ENCODE measurements at regions not wholly inside any gene's neighbourhood (a gene's known extent, or its start where the extent isn't known, plus 50 kb on each side); places are given as distances from the start of the nearest gene placed in this dataset.

DNA sequence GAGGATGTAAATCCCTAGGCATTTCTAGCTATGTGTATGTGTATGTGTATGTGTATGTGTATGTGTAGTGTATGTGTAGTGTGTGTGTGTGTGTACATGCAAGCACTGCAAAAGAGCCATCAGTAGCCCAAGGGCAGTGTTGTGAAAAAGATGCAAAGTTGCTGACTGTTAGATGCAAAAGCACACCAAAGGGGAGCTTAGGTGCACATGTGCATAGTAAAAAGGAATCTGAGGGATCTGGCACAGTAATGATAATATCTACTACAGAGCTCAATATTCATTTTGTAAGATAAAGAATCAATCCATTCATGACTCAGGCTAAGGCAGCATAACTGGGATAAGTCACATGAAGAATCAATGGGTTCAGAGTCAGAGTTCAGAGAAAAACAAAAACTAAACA, 80.2 kb downstream of the TMEM47 start:
- DNase-seq (ENCODE audit: low read depth, low spot score) = no peak
- in situ Hi-C loops (cut with HindIII; ENCODE audit: low pct_unique_long_range_greater_than_20kb, low sequenced_read_pairs) = no loop called here

DNA sequence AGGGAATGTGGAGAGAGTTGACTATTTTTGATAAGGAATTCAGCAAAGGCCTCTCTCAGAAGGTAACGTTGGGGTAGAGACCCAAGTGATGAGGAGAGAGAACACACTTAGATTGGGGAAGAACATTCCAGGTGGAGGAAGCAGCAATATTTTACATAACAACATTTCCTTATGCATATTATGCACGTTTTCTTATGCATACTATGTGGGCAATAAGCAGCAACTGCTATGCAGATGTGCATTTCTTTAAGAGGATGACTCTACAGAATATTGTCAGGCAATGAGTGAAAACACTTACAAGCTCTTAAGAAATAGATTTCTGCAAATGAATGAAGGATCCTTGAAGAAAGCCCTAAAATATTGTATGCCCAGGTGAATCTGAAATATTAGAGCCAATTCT, 91.1 kb downstream of the TMEM47 start:
- in situ Hi-C loops (cut with HindIII; ENCODE audit: low pct_unique_long_range_greater_than_20kb, low sequenced_read_pairs) = no loop called here
- DNase-seq (ENCODE audit: low read depth, low spot score) = no peak

DNA sequence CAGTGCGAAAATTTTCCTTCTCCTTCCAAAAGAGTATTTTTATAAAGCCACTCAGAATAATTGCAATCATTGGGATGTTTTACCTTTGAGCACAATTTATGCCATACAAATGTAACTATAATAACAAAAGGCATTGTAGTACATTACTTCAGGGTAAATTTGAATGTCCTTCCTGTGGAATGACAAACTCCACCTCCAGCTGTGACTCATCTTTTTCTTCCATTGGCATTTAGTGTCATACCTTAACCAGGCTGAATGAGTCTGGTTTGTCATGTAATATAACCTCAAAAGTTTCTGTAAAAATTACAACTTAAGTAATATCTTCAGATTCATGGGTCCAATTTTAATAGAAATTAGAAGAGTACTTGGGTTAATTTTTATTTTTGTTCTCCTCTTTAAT, 93.3 kb downstream of the TMEM47 start:
- in situ Hi-C loops (cut with HindIII; ENCODE audit: low pct_unique_long_range_greater_than_20kb, low sequenced_read_pairs) = no loop called here
- DNase-seq (ENCODE audit: low read depth, low spot score) = no peak

DNA sequence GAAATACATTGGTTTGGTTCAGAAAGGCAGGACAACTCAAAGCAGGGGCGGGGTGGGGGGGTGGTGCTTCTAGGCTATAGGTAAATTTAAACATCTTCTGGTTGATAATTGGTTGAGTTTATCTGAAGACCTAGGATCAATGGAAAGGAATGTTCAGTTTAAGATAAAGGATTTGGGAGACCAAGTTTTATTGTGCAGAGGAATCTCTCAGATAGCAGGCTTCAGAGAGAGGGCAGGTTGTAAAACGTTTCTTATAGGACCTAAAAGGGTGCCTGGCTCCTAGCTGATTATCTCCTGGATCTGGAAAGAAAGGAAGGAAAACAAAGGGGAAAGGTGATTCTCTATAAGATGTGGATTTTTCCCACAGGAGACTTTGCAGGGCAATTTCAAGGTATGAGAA, 94.0 kb downstream of the TMEM47 start:
- in situ Hi-C loops (cut with HindIII; ENCODE audit: low pct_unique_long_range_greater_than_20kb, low sequenced_read_pairs) = no loop called here
- no peak for DNase-seq (ENCODE audit: low read depth, low spot score)

DNA sequence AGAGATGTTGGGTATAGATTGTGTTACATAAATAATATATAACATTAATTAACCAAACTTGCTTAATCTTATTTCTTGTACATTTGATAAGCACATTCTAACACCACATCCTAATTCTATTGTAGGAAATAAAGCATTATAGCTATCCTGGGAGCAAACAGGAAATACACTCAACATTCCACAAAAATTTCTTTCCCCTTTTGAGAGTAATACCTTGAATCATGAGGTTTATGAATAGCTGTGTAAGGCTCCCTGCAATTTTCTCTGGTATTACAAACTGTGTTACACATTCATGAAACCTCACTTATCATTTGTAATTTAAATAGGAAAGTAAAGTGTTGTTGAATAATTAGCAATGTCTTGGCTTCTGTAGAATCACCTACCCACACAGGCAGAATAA, 95.1 kb downstream of the TMEM47 start:
- no peak for DNase-seq (ENCODE audit: low read depth, low spot score)
- in situ Hi-C loops (cut with HindIII; ENCODE audit: low pct_unique_long_range_greater_than_20kb, low sequenced_read_pairs) = no loop called here

DNA sequence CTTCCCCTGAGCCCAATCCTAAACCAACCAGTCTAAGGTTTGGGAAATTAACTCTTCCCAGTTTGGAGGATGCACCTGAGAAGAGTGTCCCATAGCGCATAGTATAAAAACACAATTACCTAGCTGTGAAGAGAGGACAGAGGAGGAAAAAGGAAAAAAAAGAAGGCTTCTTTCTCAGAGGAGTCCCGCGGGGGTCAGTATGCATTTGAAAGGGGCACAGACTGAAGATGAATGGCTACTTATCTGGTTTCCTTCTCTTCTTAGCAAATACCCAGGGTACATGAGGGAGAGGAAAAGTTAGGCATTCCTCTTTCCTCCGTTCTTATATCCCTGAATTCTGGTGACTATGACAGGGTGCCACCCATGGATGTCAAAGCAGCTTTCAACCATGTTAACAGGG, 96.9 kb downstream of the TMEM47 start:
- DNase-seq (ENCODE audit: low read depth, low spot score) = no peak
- in situ Hi-C loops (cut with HindIII; ENCODE audit: low pct_unique_long_range_greater_than_20kb, low sequenced_read_pairs) = no loop called here

DNA sequence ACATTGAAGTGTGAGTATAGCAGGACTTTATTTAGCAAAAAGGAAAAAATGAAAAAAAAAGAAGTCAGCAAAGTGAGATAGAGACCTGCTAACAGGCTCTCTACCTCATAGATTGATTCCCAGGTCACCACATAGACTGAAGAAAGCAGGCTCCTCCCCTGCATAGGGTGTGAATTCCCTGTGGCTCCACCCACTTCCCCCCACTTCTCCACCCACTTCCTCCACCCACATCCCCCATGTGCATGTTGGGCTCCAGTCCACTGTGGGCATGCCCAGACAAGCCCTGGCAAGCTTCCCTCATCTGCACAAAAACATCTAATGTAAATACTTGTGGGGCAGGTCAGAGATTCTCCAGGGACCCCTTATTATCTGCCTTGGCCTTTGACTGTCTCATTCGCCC, 97.8 kb downstream of the TMEM47 start:
- in situ Hi-C loops (cut with HindIII; ENCODE audit: low pct_unique_long_range_greater_than_20kb, low sequenced_read_pairs) = no loop called here
- DNase-seq (ENCODE audit: low read depth, low spot score) = peak; percentile 4

DNA sequence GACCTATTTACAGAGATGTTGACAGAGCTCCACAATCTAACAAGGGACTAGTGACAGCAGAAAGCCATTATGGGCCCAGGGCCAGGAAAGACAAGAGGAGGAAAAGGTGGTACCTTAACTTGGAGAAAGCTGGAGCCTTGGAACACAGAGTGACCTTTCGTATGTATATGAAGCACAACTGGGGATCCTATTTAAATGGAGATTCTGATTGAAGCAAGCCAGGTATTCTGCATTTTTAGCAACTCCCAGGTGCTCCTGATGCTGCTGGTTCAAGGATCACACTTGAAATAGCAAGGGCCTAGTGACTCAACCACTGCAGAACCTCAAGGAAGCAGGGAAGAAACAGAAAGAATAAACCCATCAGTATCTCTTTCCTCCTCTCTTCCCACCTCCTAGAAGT, 99.4 kb downstream of the TMEM47 start:
- DNase-seq (ENCODE audit: low read depth, low spot score) = no peak
- in situ Hi-C loops (cut with HindIII; ENCODE audit: low pct_unique_long_range_greater_than_20kb, low sequenced_read_pairs) = no loop called here

DNA sequence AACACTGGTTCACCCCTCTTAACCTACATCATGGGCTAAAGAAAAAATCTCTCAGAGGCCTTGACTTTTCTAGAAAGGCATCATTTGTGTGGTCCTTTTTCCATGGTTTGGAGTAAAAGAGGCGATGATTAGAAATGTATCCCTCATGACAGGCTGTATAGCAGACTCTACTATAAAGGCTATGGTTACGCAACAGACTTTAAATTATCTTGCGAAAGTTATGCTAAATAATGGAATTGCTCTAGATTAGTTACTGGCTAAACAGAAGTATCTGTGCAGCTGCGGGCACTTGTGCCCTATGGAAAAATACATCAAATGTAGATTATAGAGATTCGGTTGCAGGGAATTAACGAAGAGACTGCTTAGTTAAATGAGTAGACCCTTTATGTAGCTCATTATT, 101.6 kb downstream of the TMEM47 start:
- in situ Hi-C loops (cut with HindIII; ENCODE audit: low pct_unique_long_range_greater_than_20kb, low sequenced_read_pairs) = no loop called here
- DNase-seq (ENCODE audit: low read depth, low spot score) = no peak

DNA sequence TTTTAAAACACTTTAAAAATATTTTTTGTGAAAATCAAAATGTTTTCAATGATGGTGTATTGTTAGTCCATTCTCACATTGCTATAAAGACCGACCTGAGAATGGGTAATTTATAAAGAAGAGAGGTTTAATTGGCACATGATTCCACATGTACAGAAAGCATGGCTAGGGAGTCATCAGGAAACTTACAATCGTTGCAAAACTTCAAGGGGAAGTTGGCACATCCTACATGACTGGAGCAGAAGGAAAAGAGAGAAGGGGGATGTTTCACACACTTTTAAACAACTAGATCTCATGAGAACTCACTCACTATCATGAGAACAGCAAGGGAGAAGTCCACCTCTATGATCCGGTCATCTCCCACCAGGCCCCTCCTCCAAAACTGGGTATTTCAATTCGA, 110.7 kb downstream of the TMEM47 start:
- no peak for DNase-seq (ENCODE audit: low read depth, low spot score)
- in situ Hi-C loops (cut with HindIII; ENCODE audit: low pct_unique_long_range_greater_than_20kb, low sequenced_read_pairs) = no loop called here

DNA sequence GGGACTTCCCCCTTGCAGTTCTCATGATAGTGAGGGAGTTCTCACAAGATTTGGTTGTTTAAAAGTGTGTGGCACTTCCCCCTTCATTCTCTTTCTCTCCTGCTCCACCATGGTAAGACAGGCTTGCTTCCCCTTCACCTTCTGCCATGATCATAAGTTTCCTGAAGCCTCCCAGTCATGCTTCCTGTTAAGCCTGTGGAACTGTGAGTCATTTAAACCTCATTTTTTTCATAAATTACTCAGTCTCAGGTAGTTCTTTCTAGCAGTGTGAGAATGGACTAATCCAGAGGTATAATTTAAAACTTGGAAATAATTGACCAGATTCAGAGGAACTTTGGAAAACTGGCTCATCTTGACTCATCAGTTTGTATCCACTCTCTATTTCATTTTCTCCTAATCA, 129.0 kb downstream of the TMEM47 start:
- DNase-seq (ENCODE audit: low read depth, low spot score) = no peak
- in situ Hi-C loops (cut with HindIII; ENCODE audit: low pct_unique_long_range_greater_than_20kb, low sequenced_read_pairs) = no loop called here

DNA sequence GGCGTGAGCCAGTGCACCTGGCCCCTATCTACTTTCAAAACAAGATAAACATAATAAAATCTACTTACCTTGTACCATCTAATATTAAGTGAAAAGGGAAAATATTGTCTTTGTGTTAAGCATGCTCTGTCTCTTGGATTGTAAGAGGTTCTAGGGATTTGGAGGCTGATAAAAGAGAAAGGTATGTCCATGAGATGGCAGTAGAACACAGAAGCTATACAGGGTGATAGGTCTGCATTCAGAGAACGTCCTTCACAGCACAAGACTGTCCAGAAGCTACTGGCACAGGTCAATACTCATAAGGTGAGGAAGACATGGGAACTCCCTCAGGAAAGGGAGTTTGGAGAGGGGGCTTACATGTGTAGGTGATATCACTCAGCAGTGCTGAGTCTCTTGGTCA, 135.5 kb downstream of the TMEM47 start:
- peak; percentile 28 for DNase-seq (ENCODE audit: low read depth, low spot score)

DNA sequence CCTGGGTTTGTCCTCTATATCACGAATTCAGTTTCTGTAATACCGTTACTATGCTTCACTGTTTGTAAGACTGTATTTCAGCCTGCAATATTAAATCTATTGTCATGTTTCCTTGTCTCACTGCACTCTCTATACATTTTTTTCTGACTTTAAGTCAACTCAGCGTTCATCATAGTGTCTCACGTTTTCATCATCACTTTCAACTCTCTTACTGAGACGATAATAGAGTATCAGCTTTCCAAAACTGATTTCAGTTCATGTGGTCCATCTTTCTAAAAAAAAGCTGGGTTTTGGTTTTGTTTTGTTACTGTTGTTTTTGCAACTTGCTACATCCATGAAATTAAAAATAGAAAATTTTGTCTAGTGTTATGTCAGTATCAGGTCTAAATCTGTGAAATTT, 147.7 kb downstream of the TMEM47 start:
- DNase-seq (ENCODE audit: low read depth, low spot score) = no peak
- in situ Hi-C loops (cut with HindIII; ENCODE audit: low pct_unique_long_range_greater_than_20kb, low sequenced_read_pairs) = no loop called here

More for the DNA sequence above, 135.5 kb downstream of the TMEM47 start:
- in situ Hi-C loops (cut with HindIII; ENCODE audit: low pct_unique_long_range_greater_than_20kb, low sequenced_read_pairs) = no loop called here

DNA sequence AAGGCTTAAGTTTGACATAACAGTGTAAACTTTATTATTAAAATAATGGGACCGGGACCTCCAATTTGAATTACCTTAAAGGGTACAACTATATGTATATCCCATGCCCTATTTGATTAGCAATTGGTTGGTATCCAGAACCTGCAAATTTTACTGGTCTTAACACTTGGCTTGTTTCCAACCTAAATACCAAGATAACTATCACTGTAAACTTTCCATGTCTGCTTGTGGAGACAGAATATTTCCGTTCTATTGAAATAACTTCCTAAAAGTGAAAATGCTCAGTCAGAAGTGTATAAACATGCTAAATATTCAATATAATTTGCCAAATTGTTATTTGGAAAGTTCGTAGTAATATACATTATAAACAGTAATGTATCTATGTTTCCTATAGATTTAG, 154.0 kb downstream of the TMEM47 start:
- in situ Hi-C loops (cut with HindIII; ENCODE audit: low pct_unique_long_range_greater_than_20kb, low sequenced_read_pairs) = no loop called here
- DNase-seq (ENCODE audit: low read depth, low spot score) = no peak

DNA sequence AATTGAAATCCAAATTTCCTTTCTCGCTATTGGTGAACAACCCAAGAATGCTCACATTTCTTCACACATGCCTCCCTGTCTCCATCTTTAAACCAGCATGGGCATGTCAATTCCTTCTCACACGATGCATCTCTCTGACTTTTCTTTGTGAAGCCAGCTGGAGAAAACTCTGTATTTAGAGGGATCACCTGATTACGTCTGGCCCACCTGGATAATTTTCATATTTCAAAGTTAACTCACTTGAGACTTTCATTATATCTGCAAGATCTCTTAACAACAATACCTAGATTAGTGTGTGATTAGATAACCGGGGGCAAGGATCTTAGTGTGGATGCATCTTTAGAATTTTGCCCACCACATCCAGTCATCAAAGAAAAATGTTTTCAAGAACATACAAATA, 164.0 kb downstream of the TMEM47 start:
- no peak for DNase-seq (ENCODE audit: low read depth, low spot score)
- in situ Hi-C loops (cut with HindIII; ENCODE audit: low pct_unique_long_range_greater_than_20kb, low sequenced_read_pairs) = no loop called here

DNA sequence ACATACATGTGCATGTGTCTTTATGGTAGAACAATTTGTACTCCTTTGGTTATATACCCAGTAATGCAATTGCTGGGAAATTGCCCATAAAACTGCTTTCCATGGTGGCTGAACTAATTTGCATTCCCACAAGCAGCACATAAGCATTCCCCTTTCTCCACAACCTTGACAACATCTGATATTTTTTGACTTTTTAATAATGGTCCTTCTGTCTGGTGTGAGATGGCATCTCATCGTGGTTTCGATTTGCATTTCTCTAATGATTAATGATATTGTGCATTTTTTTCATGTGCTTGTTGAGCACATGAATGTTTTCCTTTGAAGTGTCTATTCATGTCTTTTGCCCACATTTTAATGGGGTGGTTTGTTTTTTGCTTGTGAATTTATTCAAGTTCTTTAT, 166.0 kb downstream of the TMEM47 start:
- DNase-seq (ENCODE audit: low read depth, low spot score) = no peak
- in situ Hi-C loops (cut with HindIII; ENCODE audit: low pct_unique_long_range_greater_than_20kb, low sequenced_read_pairs) = no loop called here

DNA sequence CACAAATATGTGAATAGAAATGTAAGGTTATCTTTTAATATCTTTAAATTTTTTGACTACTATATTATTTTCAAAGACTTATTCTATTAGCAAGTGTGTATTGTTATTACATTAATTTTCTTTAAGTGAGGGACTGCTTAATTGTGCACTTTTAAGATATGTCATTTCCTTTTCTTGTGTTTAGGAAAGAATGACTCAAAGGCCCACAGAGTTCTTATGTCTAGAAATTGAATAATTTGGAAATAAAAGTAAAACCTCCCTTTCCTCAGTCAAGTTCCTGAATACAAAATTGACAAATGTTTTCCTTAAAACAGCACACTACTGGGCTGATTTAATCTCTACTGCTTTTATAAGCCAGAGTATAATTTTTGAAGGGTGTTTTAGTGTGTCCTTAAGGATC, 169.7 kb downstream of the TMEM47 start:
- in situ Hi-C loops (cut with HindIII; ENCODE audit: low pct_unique_long_range_greater_than_20kb, low sequenced_read_pairs) = no loop called here
- DNase-seq (ENCODE audit: low read depth, low spot score) = no peak

DNA sequence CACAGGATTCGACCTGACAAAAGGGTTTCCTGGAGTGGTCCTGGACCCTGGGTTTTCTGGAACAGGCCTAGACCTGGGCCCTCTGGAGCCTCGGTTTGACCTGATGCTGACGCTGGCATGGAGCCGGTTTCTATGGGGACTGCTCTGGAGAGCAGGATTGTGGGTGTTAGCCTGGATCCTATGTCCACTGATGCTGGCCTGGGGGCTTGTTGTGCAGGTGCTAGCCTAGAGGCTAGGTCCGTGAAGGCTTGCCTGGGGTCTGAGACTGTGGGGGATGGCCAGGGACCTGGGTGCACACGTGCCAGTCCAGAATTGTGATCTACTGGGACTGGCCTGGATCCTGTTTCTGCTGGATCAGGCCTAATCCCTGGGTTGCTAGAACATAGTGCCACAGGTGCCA, 173.1 kb downstream of the TMEM47 start:
- in situ Hi-C loops (cut with HindIII; ENCODE audit: low pct_unique_long_range_greater_than_20kb, low sequenced_read_pairs) = no loop called here

DNA sequence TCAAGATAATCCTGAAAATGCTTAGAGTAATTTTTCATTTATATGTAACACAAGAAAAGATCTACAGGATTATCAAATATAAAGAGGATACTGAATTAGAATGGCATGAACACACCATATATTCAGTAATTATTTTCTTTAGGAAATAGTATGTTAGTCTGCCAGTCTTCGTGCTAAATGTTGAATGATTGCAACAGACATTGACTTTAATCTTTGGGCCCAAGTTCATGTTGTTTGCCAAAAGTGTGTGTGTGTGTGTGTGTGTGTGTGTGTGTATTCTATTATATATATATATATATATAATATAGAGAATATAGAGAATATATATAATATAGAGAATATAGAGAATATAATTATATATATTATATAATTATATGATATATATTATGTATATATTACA, 186.6 kb downstream of the TMEM47 start:
- no peak for DNase-seq (ENCODE audit: low read depth, low spot score)

More for the DNA sequence above, 173.1 kb downstream of the TMEM47 start:
- no peak for DNase-seq (ENCODE audit: low read depth, low spot score)

DNA sequence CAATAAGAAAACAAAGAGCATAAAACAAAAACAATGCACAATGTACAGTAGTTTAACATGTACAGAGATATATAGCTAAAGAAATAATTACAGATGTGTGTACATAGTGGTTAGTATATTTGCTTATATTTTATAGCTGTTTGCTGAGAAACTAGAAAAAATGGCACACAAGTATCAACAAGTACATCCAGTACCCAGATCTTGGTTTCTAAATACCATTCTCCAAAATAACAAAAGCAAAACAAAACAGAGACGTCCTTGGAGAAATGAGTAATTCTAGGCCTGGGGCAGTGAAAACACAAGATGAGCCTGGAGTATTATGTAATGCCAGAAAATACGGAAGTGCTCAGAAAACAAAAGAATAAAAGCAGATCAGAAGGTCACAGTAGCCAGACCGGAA, 189.6 kb downstream of the TMEM47 start:
- in situ Hi-C loops (cut with HindIII; ENCODE audit: low pct_unique_long_range_greater_than_20kb, low sequenced_read_pairs) = no loop called here
- DNase-seq (ENCODE audit: low read depth, low spot score) = no peak

More for the DNA sequence above, 186.6 kb downstream of the TMEM47 start:
- in situ Hi-C loops (cut with HindIII; ENCODE audit: low pct_unique_long_range_greater_than_20kb, low sequenced_read_pairs) = no loop called here

Data from SK-MEL-5 (cell line).